ENCODE measurements at regions not wholly inside any gene's neighbourhood (a gene's known extent, or its start where the extent isn't known, plus 50 kb on each side); places are given as distances from the start of the nearest gene placed in this dataset.

GRCh38 chr21:15379776-15380175 is 315.0 kb upstream of the NRIP1 start:
- DNase-seq: no peak

GRCh38 chr21:15383588-15383987 is 318.8 kb upstream of the NRIP1 start:
- no peak for DNase-seq

GRCh38 chr21:15390049-15390448 is 325.2 kb upstream of the NRIP1 start:
- DNase-seq: no peak

- DNase-seq: no peak
Measured at GRCh38 chr21:15397258-15397657, 332.5 kb upstream of the NRIP1 start.

GRCh38 chr21:15400905-15401304 is 328.9 kb upstream of the USP25 start:
- DNase-seq: no peak

- DNase-seq: no peak
Measured at GRCh38 chr21:15401331-15401730, 328.5 kb upstream of the USP25 start.

GRCh38 chr21:15405214-15405613 is 324.6 kb upstream of the USP25 start:
- no peak for DNase-seq

GRCh38 chr21:15406791-15407190 is 323.0 kb upstream of the USP25 start:
- DNase-seq: no peak

- DNase-seq: no peak
Measured at GRCh38 chr21:15407585-15407984, 322.2 kb upstream of the USP25 start.

GRCh38 chr21:15408089-15408488 is 321.7 kb upstream of the USP25 start:
- no peak for DNase-seq

GRCh38 chr21:15409031-15409430 is 320.8 kb upstream of the USP25 start:
- no peak for DNase-seq

GRCh38 chr21:15410853-15411252 is 318.9 kb upstream of the USP25 start:
- DNase-seq: no peak

GRCh38 chr21:15414057-15414456 is 315.7 kb upstream of the USP25 start:
- DNase-seq: no peak

GRCh38 chr21:15415541-15416261 is 314.1 kb upstream of the USP25 start:
- DNase-seq: no peak

- DNase-seq: no peak
Measured at GRCh38 chr21:15421441-15421881, 308.3 kb upstream of the USP25 start.

GRCh38 chr21:15421947-15422346 is 307.8 kb upstream of the USP25 start:
- no peak for DNase-seq

GRCh38 chr21:15422783-15423182 is 307.0 kb upstream of the USP25 start:
- no peak for DNase-seq

- DNase-seq: no peak
Measured at GRCh38 chr21:15423676-15424445, 305.9 kb upstream of the USP25 start.

GRCh38 chr21:15425049-15425448 is 304.7 kb upstream of the USP25 start:
- no peak for DNase-seq

GRCh38 chr21:15430023-15430422 is 299.8 kb upstream of the USP25 start:
- no peak for DNase-seq

- no peak for DNase-seq
Measured at GRCh38 chr21:15430577-15430976, 299.2 kb upstream of the USP25 start.

- DNase-seq: no peak
Measured at GRCh38 chr21:15431053-15431452, 298.7 kb upstream of the USP25 start.

- no peak for DNase-seq
Measured at GRCh38 chr21:15433091-15433490, 296.7 kb upstream of the USP25 start.

Measured in occipital lobe (tissue), 1 donor.